Neutrophil (primary cell): ENCODE measurements at regions not wholly inside any gene's neighbourhood (a gene's known extent, or its start where the extent isn't known, plus 50 kb on each side); places are given as distances from the start of the nearest gene placed in this dataset.

Experiments
- H3K27ac ChIP-seq: fragments of 200-600 bp; sonication (generic); 2 replicates; pipeline ENCODE4 v1.5.1; 2016; ENCODE audit warnings: mild to moderate bottlenecking, moderate library complexity
- H3K27me3 ChIP-seq: fragments of 200-600 bp; sonication (generic); 2 replicates; pipeline ENCODE4 v1.6.0; 2016; ENCODE audit warnings: mild to moderate bottlenecking
- H3K36me3 ChIP-seq: fragments of 200-600 bp; sonication (generic); 2 replicates; pipeline ENCODE4 v1.5.1; 2017
- H3K4me1 ChIP-seq, 2 experiments: fragments of 200-600 bp in 1 of 2; sonication (generic) in 1 of 2; 1 replicate in 1 of 2; 2 replicates in 1 of 2; pipeline versions ENCODE4 v1.5.1 to v1.6.1; 2013 to 2016; ENCODE audit warnings: low read depth in 1 of 2, low read length in 1 of 2, mild to moderate bottlenecking in 1 of 2, moderate library complexity in 1 of 2; ENCODE audit not compliant: control insufficient read depth in 1 of 2, insufficient read depth in 1 of 2
- H3K4me3 ChIP-seq, 2 experiments: fragments of 200-600 bp in 1 of 2; sonication (generic) in 1 of 2; 1 replicate in 1 of 2; 2 replicates in 1 of 2; pipeline ENCODE4 v1.5.1; 2013 to 2016; ENCODE audit warnings: low read depth in 1 of 2, low read length in 1 of 2, mild to moderate bottlenecking in 1 of 2, moderate library complexity in 1 of 2
- H3K9me3 ChIP-seq: fragments of 200-600 bp; sonication (generic); 2 replicates; pipeline ENCODE4 v1.5.1; 2016
- TF ChIP-seq, protein P1 (sequence below): fragments of 200-600 bp; sonication (generic); IDR thresholded peaks from 2 replicates; pipeline ENCODE4 v1.5.1; 2016; ENCODE audit warnings: antibody characterized with exemption

DNA sequence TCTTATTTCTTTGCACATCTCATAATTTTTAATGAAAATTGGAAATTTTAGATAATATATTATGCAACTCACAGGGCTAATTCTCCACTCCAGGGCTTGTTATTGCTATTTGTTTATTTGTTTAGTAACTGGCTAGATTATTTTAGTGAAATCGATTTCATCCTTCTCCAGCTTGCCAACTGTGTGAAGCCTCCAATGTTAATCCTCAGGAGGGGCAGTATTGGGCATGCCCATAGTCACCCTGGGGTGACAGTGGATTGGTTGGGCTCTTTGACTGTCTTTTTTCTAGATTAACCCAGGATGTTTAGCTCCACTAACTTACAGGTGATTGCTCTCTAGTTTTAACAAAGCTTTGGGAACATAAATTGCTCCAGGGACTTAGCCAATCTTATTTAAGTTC, 450.1 kb downstream of the BMP2 start:
- Histone ChIP-seq H3K27me3 (no peaks in the 10 kb centered on the region), H3K4me1 (no peaks in the 10 kb centered on the region), H3K9me3 (no peaks in the 10 kb centered on the region), H3K27ac (no peak overlapping the region), H3K36me3 (no peaks in the 10 kb centered on the region), H3K4me3 (no peak overlapping the region)
- TF ChIP-seq, protein P1, sequence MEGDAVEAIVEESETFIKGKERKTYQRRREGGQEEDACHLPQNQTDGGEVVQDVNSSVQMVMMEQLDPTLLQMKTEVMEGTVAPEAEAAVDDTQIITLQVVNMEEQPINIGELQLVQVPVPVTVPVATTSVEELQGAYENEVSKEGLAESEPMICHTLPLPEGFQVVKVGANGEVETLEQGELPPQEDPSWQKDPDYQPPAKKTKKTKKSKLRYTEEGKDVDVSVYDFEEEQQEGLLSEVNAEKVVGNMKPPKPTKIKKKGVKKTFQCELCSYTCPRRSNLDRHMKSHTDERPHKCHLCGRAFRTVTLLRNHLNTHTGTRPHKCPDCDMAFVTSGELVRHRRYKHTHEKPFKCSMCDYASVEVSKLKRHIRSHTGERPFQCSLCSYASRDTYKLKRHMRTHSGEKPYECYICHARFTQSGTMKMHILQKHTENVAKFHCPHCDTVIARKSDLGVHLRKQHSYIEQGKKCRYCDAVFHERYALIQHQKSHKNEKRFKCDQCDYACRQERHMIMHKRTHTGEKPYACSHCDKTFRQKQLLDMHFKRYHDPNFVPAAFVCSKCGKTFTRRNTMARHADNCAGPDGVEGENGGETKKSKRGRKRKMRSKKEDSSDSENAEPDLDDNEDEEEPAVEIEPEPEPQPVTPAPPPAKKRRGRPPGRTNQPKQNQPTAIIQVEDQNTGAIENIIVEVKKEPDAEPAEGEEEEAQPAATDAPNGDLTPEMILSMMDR = no peak

DNA sequence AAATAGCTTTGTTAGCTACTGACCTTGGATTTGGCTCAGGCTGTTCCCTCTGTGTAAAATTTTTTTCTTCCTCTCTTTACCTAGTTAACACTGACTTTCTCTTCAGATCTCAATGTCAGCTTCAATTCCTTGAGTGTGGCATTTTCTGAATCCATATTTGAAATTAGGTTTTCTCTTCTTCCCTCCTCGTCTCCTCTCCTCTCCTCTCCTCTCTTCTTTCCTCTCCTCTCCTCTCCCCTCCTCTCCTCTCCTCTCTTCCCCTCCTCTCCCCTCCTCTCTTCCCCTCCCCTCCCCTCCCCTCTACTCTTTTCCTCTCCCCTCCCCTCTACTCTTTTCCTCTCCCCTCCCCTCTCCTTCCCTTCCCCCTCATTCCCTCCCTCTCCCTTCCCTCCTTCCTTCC, 453.3 kb downstream of the BMP2 start:
- Histone ChIP-seq H3K27me3 (no peaks in the 10 kb centered on the region), H3K36me3 (no peaks in the 10 kb centered on the region), H3K27ac (no peak overlapping the region), H3K4me1 (no peaks in the 10 kb centered on the region), H3K4me3 (no peak overlapping the region), H3K9me3 (no peaks in the 10 kb centered on the region)
- TF ChIP-seq, protein P1 = no peak

- Histone ChIP-seq H3K36me3 (no peaks in the 10 kb centered on the region), H3K4me1 (no peaks in the 10 kb centered on the region), H3K27ac (no peak overlapping the region), H3K27me3 (no peaks in the 10 kb centered on the region), H3K9me3 (no peaks in the 10 kb centered on the region), H3K4me3 (no peak overlapping the region)
- TF ChIP-seq, protein P1 = no peak
These were observed 458.7 kb downstream of the BMP2 start for GRCh38 chr20:7226156-7226555.

DNA sequence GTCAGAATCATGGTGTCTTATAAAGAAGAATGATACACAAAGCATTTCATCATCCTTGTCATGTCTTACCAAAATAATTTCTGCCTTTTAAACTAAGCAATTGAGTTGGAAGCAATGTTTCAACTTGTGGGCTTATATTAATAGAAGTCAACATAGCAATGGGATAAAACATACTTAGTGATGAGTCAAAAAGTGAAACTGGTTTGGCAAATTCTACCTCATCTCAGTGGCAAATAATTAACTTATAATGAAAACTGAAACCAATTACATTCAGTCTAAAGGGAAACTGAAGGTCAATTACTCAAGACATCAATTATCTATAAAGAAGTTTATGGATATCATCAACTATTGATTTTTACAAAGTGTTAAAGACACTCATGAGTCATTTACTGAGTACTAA, 463.8 kb downstream of the BMP2 start:
- no peak overlapping the region for H3K4me3 ChIP-seq
- H3K9me3 ChIP-seq = no peaks in the 10 kb centered on the region
- no peaks in the 10 kb centered on the region for H3K4me1 ChIP-seq
- H3K27ac ChIP-seq = no peak overlapping the region
- H3K27me3 ChIP-seq = no peaks in the 10 kb centered on the region
- TF ChIP-seq, protein P1 = no peak
- H3K36me3 ChIP-seq = no peaks in the 10 kb centered on the region

DNA sequence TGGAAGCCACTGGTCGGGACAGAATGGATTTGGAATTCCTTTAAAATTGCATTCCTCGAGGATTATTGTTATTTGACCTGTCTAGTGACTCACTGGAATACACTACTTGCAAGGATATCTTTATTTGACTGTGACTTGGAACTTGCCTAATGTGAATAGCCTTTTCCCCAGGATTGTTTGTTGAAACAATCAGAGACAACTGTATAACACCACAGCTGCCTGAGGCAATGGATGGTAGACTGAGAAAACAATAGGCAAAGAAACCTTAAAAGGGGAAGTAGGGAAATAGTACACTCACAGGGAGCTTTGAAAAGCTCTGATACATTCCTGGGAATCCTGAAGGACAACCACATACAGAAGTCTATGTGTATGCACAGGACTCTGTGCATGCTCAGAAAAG, 465.3 kb downstream of the BMP2 start:
- no peaks in the 10 kb centered on the region for H3K27me3 ChIP-seq
- no peak overlapping the region for H3K27ac ChIP-seq
- H3K4me3 ChIP-seq = no peak overlapping the region
- H3K4me1 ChIP-seq = no peaks in the 10 kb centered on the region
- H3K36me3 ChIP-seq = no peaks in the 10 kb centered on the region
- H3K9me3 ChIP-seq = no peaks in the 10 kb centered on the region
- TF ChIP-seq, protein P1 = no peak

DNA sequence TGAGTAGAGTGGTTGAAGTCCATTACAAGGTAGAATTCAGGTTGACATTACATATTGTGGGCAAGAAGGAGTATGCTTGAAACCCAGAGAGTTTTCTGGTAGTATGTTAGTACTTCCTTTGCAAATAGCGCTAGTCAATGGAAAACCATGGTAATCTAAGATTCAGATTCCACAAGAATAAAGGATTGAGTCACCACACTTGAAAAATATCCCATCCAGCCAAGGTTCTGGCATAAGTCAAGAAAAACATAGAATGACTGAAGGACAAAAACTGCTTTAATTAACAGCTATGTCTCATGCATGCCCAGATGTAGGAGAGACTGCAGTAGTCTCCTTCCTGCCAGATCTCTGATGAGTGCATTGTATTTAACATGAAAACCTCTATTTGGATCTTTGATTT, 469.8 kb downstream of the BMP2 start:
- Histone ChIP-seq H3K4me1 (no peaks in the 10 kb centered on the region), H3K27ac (no peak overlapping the region), H3K36me3 (no peaks in the 10 kb centered on the region), H3K27me3 (no peaks in the 10 kb centered on the region), H3K9me3 (no peaks in the 10 kb centered on the region), H3K4me3 (no peak overlapping the region)
- TF ChIP-seq, protein P1 = no peak
